H1 (cell line): ENCODE measurements at regions not wholly inside any gene's neighbourhood (a gene's known extent, or its start where the extent isn't known, plus 50 kb on each side); places are given as distances from the start of the nearest gene placed in this dataset.

Experiments
- CTCF ChIA-PET: fragments of 300-600 bp; sonication (Branson Sonifier 250); formaldehyde crosslinking; loops from one replicate; lab custom pipeline; 2021; ENCODE audit not compliant: partially characterized antibody; lab: Charles Lee
- POLR2A ChIA-PET: fragments of 300-600 bp; sonication (Branson Sonifier 250); formaldehyde crosslinking; loops from one replicate; lab custom pipeline; 2021; ENCODE audit warnings: inconsistent platforms; ENCODE audit not compliant: partially characterized antibody; lab: Charles Lee
- DNase-seq, 2 experiments: peaks; one replicate each; pipeline versions ENCODE4 v3.0.0 to v3.0.0-alpha.2; 2010 to 2022; ENCODE audit warnings: low spot score in 2 of 2, low read depth in 1 of 2, mixed read lengths in 1 of 2
- FAIRE-seq: peaks from 2 replicates; lab custom pipeline; 2011; peaks lifted over from hg19 to GRCh38; lab: Jason Lieb, UNC
- H2AFZ ChIP-seq: 2 replicates; pipeline ENCODE4 v1.8.1; 2012; ENCODE audit warnings: low read length, inconsistent platforms
- H2AK5ac ChIP-seq: 2 replicates; pipeline ENCODE4 v1.6.1; 2013; ENCODE audit warnings: low read depth, low read length
- H2BK120ac ChIP-seq: replicated peaks from 2 replicates; pipeline ENCODE3; 2013; ENCODE audit warnings: low read depth, low read length, inconsistent platforms
- H2BK12ac ChIP-seq: 2 replicates; pipeline ENCODE4 v1.6.1; 2013; ENCODE audit warnings: low read depth, low read length
- H2BK15ac ChIP-seq: 2 replicates; pipeline ENCODE4 v1.6.1; 2013; ENCODE audit warnings: low read length
- H2BK20ac ChIP-seq: 2 replicates; pipeline ENCODE4 v1.6.1; 2013; ENCODE audit warnings: low read length
- H2BK5ac ChIP-seq: 2 replicates; pipeline ENCODE4 v1.6.1; 2013; ENCODE audit warnings: low read depth, low read length
- H3K14ac ChIP-seq: 2 replicates; pipeline ENCODE4 v1.6.1; 2013; ENCODE audit warnings: inconsistent platforms; ENCODE audit not compliant: insufficient read length
- H3K18ac ChIP-seq: 2 replicates; pipeline ENCODE4 v1.6.1; 2013; ENCODE audit warnings: low read length; ENCODE audit errors: extremely low read depth
- H3K23ac ChIP-seq: 2 replicates; pipeline ENCODE4 v1.6.1; 2013; ENCODE audit warnings: inconsistent platforms; ENCODE audit not compliant: insufficient read length
- H3K23me2 ChIP-seq: 2 replicates; pipeline ENCODE4 v1.6.1; 2013; ENCODE audit warnings: low read depth, low read length
- H3K27ac ChIP-seq: 2 replicates; pipeline ENCODE4 v1.6.1; 2011; ENCODE audit warnings: low read depth, low read length, inconsistent platforms
- H3K27me3 ChIP-seq, 4 experiments: replicated peaks in 1 of 4; 1 replicate in 1 of 4; 2 replicates in 3 of 4; pipeline versions ENCODE4 v1.6.1 to v1.8.1; 2011 to 2013; ENCODE audit warnings: low read length in 3 of 4, mild to moderate bottlenecking in 3 of 4, inconsistent platforms in 2 of 4, mixed read lengths in 2 of 4, moderate library complexity in 1 of 4; ENCODE audit not compliant: control insufficient read depth in 3 of 4, insufficient read depth in 3 of 4; ENCODE audit errors: extremely low read depth in 1 of 4
- H3K36me3 ChIP-seq, 4 experiments: 2 replicates each; pipeline versions ENCODE4 v1.6.1 to v1.8.1; 2011 to 2013; ENCODE audit warnings: mild to moderate bottlenecking in 4 of 4, low read length in 3 of 4, moderate library complexity in 2 of 4, control low read depth in 1 of 4, inconsistent platforms in 1 of 4; ENCODE audit not compliant: insufficient read depth in 4 of 4, control insufficient read depth in 2 of 4
- H3K4ac ChIP-seq: replicated peaks from 2 replicates; pipeline ENCODE3; 2013; ENCODE audit warnings: low read length, low read depth, mixed read lengths, inconsistent platforms; ENCODE audit not compliant: insufficient read length
- H3K4me1 ChIP-seq, 4 experiments: replicated peaks in 1 of 4; 1 replicate in 1 of 4; 2 replicates in 3 of 4; pipeline versions ENCODE4 v1.6.1 to v1.8.1; 2011 to 2013; ENCODE audit warnings: low read length in 3 of 4, inconsistent platforms in 2 of 4, mixed read lengths in 1 of 4; ENCODE audit not compliant: insufficient read depth in 4 of 4, control insufficient read depth in 3 of 4
- H3K4me2 ChIP-seq, 2 experiments: 2 replicates each; pipeline versions ENCODE4 v1.6.1 to v1.8.1; 2011 to 2013; ENCODE audit warnings: low read depth in 2 of 2, low read length in 2 of 2, control low read depth in 1 of 2, inconsistent platforms in 1 of 2, mild to moderate bottlenecking in 1 of 2; ENCODE audit not compliant: insufficient read depth in 1 of 2
- H3K4me3 ChIP-seq, 4 experiments: fragments of 200-600, 300-600 bp in 1 of 4; sonication (generic), shearing (Covaris generic), sonication (Bioruptor Twin) in 1 of 4; 2 replicates each; pipeline versions ENCODE4 v1.5.1 to v1.8.1; 2011 to 2016; ENCODE audit warnings: low read length in 4 of 4, low read depth in 3 of 4, control low read depth in 2 of 4, inconsistent platforms in 2 of 4, mild to moderate bottlenecking in 2 of 4, mixed read lengths in 1 of 4, moderate library complexity in 1 of 4; ENCODE audit not compliant: insufficient read depth in 2 of 4; ENCODE audit errors: extremely low read depth in 1 of 4
- H3K56ac ChIP-seq: replicated peaks from 2 replicates; pipeline ENCODE3; 2013; ENCODE audit warnings: low read depth, mild to moderate bottlenecking, mixed read lengths, low read length, inconsistent platforms; ENCODE audit not compliant: insufficient read length
- H3K79me1 ChIP-seq: 2 replicates; pipeline ENCODE4 v1.6.1; 2013; ENCODE audit warnings: low read depth, low read length, control low read depth
- H3K79me2 ChIP-seq, 2 experiments: 2 replicates each; pipeline versions ENCODE4 v1.6.1 to v1.8.1; 2012 to 2013; ENCODE audit warnings: low read length in 2 of 2, mild to moderate bottlenecking in 2 of 2, inconsistent platforms in 1 of 2; ENCODE audit not compliant: insufficient read depth in 2 of 2, control insufficient read depth in 1 of 2
- H3K9ac ChIP-seq, 4 experiments: replicated peaks in 1 of 4; 1 replicate in 1 of 4; 2 replicates in 3 of 4; pipeline versions ENCODE4 v1.6.1 to v1.8.1; 2011 to 2013; ENCODE audit warnings: low read depth in 3 of 4, low read length in 3 of 4, control low read depth in 2 of 4, mild to moderate bottlenecking in 2 of 4, moderate library complexity in 2 of 4, inconsistent platforms in 1 of 4; ENCODE audit errors: extremely low read depth in 1 of 4
- H3K9me3 ChIP-seq, 2 experiments: 2 replicates each; pipeline versions ENCODE4 v1.6.1 to v1.8.1; 2012 to 2013; ENCODE audit warnings: mild to moderate bottlenecking in 2 of 2, moderate library complexity in 2 of 2, control low read depth in 1 of 2, inconsistent platforms in 1 of 2, low read depth in 1 of 2, low read length in 1 of 2, mixed read lengths in 1 of 2; ENCODE audit not compliant: insufficient read depth in 2 of 2
- H4K20me1 ChIP-seq, 2 experiments: replicated peaks in 1 of 2; 2 replicates each; pipeline versions ENCODE3 to v1.8.1; 2011 to 2013; ENCODE audit warnings: inconsistent platforms in 2 of 2, low read length in 2 of 2, mild to moderate bottlenecking in 1 of 2; ENCODE audit not compliant: insufficient read depth in 2 of 2, control insufficient read depth in 1 of 2
- H4K5ac ChIP-seq: 2 replicates; pipeline ENCODE4 v1.6.1; 2013; ENCODE audit warnings: low read length, low read depth, mixed read lengths, inconsistent platforms; ENCODE audit not compliant: insufficient read length
- H4K8ac ChIP-seq: 2 replicates; pipeline ENCODE4 v1.8.0; 2013; ENCODE audit warnings: mild to moderate bottlenecking, moderate library complexity, low read length, inconsistent platforms; ENCODE audit not compliant: insufficient read depth; ENCODE audit errors: extremely low read depth
- H4K91ac ChIP-seq: replicated peaks from 2 replicates; pipeline ENCODE3; 2013; ENCODE audit warnings: low read length, mixed read lengths, inconsistent platforms; ENCODE audit not compliant: insufficient read length
- ATF2 ChIP-seq: IDR thresholded peaks from 2 replicates; pipeline ENCODE4 v1.6.1; 2012; ENCODE audit warnings: low read length, inconsistent platforms
- CBX5 ChIP-seq: fragments of 300-800, 300-1000 bp; sonication (generic); IDR thresholded peaks from 2 replicates; pipeline ENCODE4 v1.7.1; 2016; ENCODE audit warnings: antibody characterized with exemption, low read length, low read depth
- CBX8 ChIP-seq: fragments of 300-800, 300-1000 bp; sonication (generic); IDR thresholded peaks from 2 replicates; pipeline ENCODE4 v1.7.1; 2016; ENCODE audit warnings: low read depth, low read length, borderline replicate concordance
- CEBPB ChIP-seq: IDR thresholded peaks from 2 replicates; pipeline ENCODE4 v1.6.1; 2012; ENCODE audit warnings: low read depth, low read length
- EP300 ChIP-seq, 2 experiments: IDR thresholded peaks; 1 replicate in 1 of 2; 2 replicates in 1 of 2; pipeline ENCODE4 v1.6.1; 2011 to 2012; ENCODE audit warnings: low read depth in 2 of 2, low read length in 2 of 2, mild to moderate bottlenecking in 2 of 2, borderline replicate concordance in 1 of 2, inconsistent platforms in 1 of 2, moderate library complexity in 1 of 2
- KDM1A ChIP-seq: fragments of 200-600, 300-600 bp; sonication (generic); IDR thresholded peaks from 2 replicates; pipeline ENCODE4 v1.7.1; 2016; ENCODE audit warnings: mild to moderate bottlenecking, low read length, borderline replicate concordance
- KDM4A ChIP-seq: IDR thresholded peaks from one replicate; pipeline ENCODE4 v1.7.1; 2012; ENCODE audit warnings: low read depth, mild to moderate bottlenecking, moderate library complexity, low read length, inconsistent platforms; ENCODE audit not compliant: severe bottlenecking
- KDM5A ChIP-seq: fragments of 200-600 bp; IDR thresholded peaks from 2 replicates; pipeline ENCODE4 v1.7.1; 2012; ENCODE audit warnings: mild to moderate bottlenecking, low read length, inconsistent platforms, mixed read lengths
- NRF1 ChIP-seq: IDR thresholded peaks from 2 replicates; pipeline ENCODE4 v1.6.1; 2011; ENCODE audit warnings: mild to moderate bottlenecking, low read depth, low read length, improper control_type of control experiment
- SIN3A ChIP-seq, 2 experiments: IDR thresholded peaks in 1 of 2; conservative IDR thresholded peaks in 1 of 2; 2 replicates each; pipeline ENCODE4 v1.6.1; 2011 to 2012; ENCODE audit warnings: low read length in 2 of 2, improper control_type of control experiment in 1 of 2, low read depth in 1 of 2, mild to moderate bottlenecking in 1 of 2
- SUZ12 ChIP-seq: fragments of 200-600 bp; sonication (generic); IDR thresholded peaks from 2 replicates; pipeline ENCODE4 v1.6.1; 2012; ENCODE audit warnings: mild to moderate bottlenecking, inconsistent platforms, low read length, moderate library complexity, mixed read lengths
- TAF1 ChIP-seq: IDR thresholded peaks from 2 replicates; pipeline ENCODE4 v1.6.1; 2011; ENCODE audit warnings: mild to moderate bottlenecking, low read depth, low read length
- TEAD4 ChIP-seq: IDR thresholded peaks from 2 replicates; pipeline ENCODE4 v1.6.1; 2012; ENCODE audit warnings: low read depth, low read length, inconsistent platforms, mixed read lengths
- WGBS, 2 experiments: shearing (Covaris generic) in 1 of 2; methylation state at CpG; one replicate each; pipeline versions ENCODE4 v1.1.6 to v1.1.7; 2013 to 2015; ENCODE audit warnings: low lambda C conversion rate in 2 of 2, mixed read lengths in 2 of 2, inconsistent platforms in 1 of 2, low coverage in 1 of 2, missing lambda C conversion rate in 1 of 2; ENCODE audit not compliant: insufficient replicate concordance in 2 of 2, insufficient coverage in 1 of 2, insufficient read length in 1 of 2; ENCODE audit errors: extremely low coverage in 1 of 2, missing lambda C conversion rate in 1 of 2; 5-methylcytosine and 5-hydroxymethylcytosine counted together

- no peak for FAIRE-seq
- TF ChIP-seq KDM4A (no peak), TEAD4 (no peak), ATF2 (no peak), NRF1 (no peak), CBX8 (no peak), KDM1A (no peak), EP300 (IDR thresholded peaks at IDR 0.05; ENCODE audit: borderline replicate concordance in 1 of 2, low read depth in 2 of 2, low read length in 2 of 2) (no peak), CBX5 (no peak), SUZ12 (no peak), KDM5A (no peak), CEBPB (no peak), SIN3A (conservative IDR thresholded peaks at IDR 0.05 in 1 of 2, IDR thresholded peaks at IDR 0.05 in 1 of 2; ENCODE audit: low read depth in 1 of 2, low read length in 2 of 2) (no peak), TAF1 (no peak)
These were observed 120.0 kb upstream of the C11orf58 start for GRCh38 chr11:16618431-16618830.

More at GRCh38 chr11:16618431-16618830, 120.0 kb upstream of the C11orf58 start:
- Histone ChIP-seq H3K79me2 (no peaks in the 10 kb centered on the region), H3K79me1 (no peaks in the 10 kb centered on the region), H2AK5ac (no peak overlapping the region), H3K4me3 (no peak overlapping the region), H3K56ac (no peak overlapping the region), H2AFZ (no peak overlapping the region), H3K27me3 (peaks cover 2 to 26% (median 18%) of the 10 kb centered on the region in 4 experiments), H3K36me3 (no peaks in the 10 kb centered on the region), H3K4ac (no peak overlapping the region), H4K20me1 (peaks cover 1 to 2% of the 10 kb centered on the region in 2 experiments), H2BK15ac (no peak overlapping the region), H2BK12ac (no peak overlapping the region), H3K27ac (no peak overlapping the region), H4K8ac (no peak overlapping the region), H2BK20ac (no peak overlapping the region), H2BK5ac (no peak overlapping the region), H3K4me1 (peaks cover 0 to 1% (median under 1%) of the 10 kb centered on the region in 4 experiments; a peak in 4 of 7 replicates), H3K9ac (no peak overlapping the region), H3K4me2 (no peak overlapping the region), H2BK120ac (no peak overlapping the region), H4K5ac (no peak overlapping the region), H3K18ac (no peak overlapping the region), H3K23ac (no peak overlapping the region), H3K23me2 (peaks cover 5% of the 10 kb centered on the region), H3K14ac (no peak overlapping the region), H4K91ac (no peak overlapping the region), H3K9me3 (no peaks in the 10 kb centered on the region)
- 82% methylated on average over 5 of the region's 5 CpGs; no CpG with 5 or more reads in 1 of the 2 experiments for WGBS, 2 experiments
- ChIA-PET POLR2A (no interaction called here), CTCF (no interaction called here)
- no peak for DNase-seq
